ENCODE measurements at regions not wholly inside any gene's neighbourhood (a gene's known extent, or its start where the extent isn't known, plus 50 kb on each side); places are given as distances from the start of the nearest gene placed in this dataset.
A peak's percentile ranks its signal among the peaks of the same experiment; 100 is the strongest.

DNA sequence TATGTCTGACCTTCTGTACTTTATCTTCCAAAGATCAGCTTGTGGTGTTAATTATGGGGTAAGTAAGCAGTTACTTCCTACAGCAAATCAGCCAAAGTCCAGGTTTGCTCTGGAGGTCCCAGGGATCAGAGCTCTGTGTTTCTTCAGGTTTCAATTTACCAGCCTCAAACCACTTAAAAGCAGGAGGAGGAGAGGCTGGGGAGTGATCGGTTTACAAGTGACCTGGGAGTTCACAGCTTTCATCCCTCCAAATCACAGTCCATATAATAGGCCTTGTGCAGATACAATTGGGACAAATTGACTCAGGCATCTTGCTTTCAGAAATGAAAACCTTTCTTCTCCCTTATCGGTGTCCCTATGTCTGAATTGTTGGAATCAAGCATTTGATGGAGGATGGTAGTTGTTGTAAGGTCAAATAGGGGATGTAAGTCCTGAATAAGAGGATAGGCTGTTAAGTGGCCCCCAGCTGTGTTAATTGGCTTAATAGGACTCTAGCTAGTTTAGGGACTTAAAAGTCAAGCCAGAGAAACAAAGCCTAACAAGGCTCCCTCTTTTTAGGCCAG, 188.0 kb upstream of the NT5C1B start:
- dilution Hi-C loops (cut with MboI; ENCODE audit: extremely low pct_ligation_motif_present, low sequenced_read_pairs): no loop called here
- Histone ChIP-seq H3K27ac (ENCODE audit: insufficient read depth, low read depth, low read length) (no peak overlapping the region), H3K27me3 (ENCODE audit: control insufficient read depth in 2 of 2, insufficient read depth in 2 of 2, low read length in 2 of 2) (no peaks in the 10 kb centered on the region), H3K79me2 (ENCODE audit: control insufficient read depth, insufficient read depth, low read length) (no peaks in the 10 kb centered on the region), H3K9me1 (replicated peaks; ENCODE audit: control insufficient read depth, extremely low read depth, insufficient read depth, low read length) (no peaks in the 10 kb centered on the region), H3K9me3 (replicated peaks; ENCODE audit: control insufficient read depth, insufficient read depth, low read length) (no peaks in the 10 kb centered on the region), H3K4me3 (replicated peaks in 1 of 3; ENCODE audit: insufficient read depth in 1 of 3, low read depth in 1 of 3, low read length in 3 of 3) (no peak overlapping the region), H3K9ac (replicated peaks; ENCODE audit: extremely low read depth, insufficient read depth, low read length) (no peak overlapping the region), H3K4me1 (ENCODE audit: control insufficient read depth, extremely low read depth, insufficient read depth, low read length) (no peaks in the 10 kb centered on the region), H4K20me1 (replicated peaks; ENCODE audit: control insufficient read depth, extremely low read depth, insufficient read depth, low read length) (no peaks in the 10 kb centered on the region), H2AFZ (ENCODE audit: low read depth, low read length) (no peak overlapping the region), H3K4me2 (ENCODE audit: insufficient read depth, low read length) (no peak overlapping the region), H3K36me3 (ENCODE audit: control insufficient read depth in 2 of 2, extremely low read depth in 1 of 2, insufficient read depth in 2 of 2, low read length in 2 of 2) (no peaks in the 10 kb centered on the region)
- no peak for DNase-seq (ENCODE audit: low read depth, low spot score)
- ChIA-PET POLR2A (no interaction called here), CTCF (interaction anchor here (3.5 kb wide), 1 partner anchor 28 kb away, joined by 12 read pairs; no protein-coding TSS in a partner anchor)
- no TSS peak for BruUV-seq (replicated peaks)
- TF ChIP-seq GATA2 (IDR thresholded peaks at IDR 0.05; ENCODE audit: insufficient read depth, insufficient read length, low read depth, low read length): no peak
- TF ChIP-seq, protein P1, sequence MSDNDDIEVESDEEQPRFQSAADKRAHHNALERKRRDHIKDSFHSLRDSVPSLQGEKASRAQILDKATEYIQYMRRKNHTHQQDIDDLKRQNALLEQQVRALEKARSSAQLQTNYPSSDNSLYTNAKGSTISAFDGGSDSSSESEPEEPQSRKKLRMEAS (IDR thresholded peaks at IDR 0.05; ENCODE audit: insufficient read depth, insufficient read length): no peak
- TF ChIP-seq, protein P2, sequence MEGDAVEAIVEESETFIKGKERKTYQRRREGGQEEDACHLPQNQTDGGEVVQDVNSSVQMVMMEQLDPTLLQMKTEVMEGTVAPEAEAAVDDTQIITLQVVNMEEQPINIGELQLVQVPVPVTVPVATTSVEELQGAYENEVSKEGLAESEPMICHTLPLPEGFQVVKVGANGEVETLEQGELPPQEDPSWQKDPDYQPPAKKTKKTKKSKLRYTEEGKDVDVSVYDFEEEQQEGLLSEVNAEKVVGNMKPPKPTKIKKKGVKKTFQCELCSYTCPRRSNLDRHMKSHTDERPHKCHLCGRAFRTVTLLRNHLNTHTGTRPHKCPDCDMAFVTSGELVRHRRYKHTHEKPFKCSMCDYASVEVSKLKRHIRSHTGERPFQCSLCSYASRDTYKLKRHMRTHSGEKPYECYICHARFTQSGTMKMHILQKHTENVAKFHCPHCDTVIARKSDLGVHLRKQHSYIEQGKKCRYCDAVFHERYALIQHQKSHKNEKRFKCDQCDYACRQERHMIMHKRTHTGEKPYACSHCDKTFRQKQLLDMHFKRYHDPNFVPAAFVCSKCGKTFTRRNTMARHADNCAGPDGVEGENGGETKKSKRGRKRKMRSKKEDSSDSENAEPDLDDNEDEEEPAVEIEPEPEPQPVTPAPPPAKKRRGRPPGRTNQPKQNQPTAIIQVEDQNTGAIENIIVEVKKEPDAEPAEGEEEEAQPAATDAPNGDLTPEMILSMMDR (IDR thresholded peaks at IDR 0.05; ENCODE audit: extremely low read depth in 1 of 2, insufficient read depth in 1 of 2, low read depth in 1 of 2, low read length in 2 of 2): no peak
- no peak for FAIRE-seq
- intact Hi-C loops (cut with micrococcal nuclease): no loop called here

DNA sequence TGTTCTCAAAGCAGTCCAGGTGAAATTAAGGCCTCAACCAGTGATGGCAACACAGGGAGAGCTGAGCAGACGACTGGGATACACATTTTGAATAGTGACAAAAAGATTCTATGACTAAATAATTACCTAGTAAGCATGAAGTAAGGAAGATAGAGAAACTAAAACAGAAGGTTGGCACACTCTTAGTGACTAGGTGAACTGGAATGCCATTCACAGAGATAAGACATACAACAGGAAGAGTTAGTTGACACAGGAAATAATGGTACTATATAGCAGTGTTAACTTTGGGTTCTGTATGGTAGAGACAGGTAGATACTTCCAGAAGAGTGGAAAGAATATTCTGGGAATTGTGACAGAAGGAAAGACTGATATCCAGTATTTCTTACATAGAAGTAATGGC, 181.8 kb upstream of the NT5C1B start:
- H3K79me2 ChIP-seq (ENCODE audit: control insufficient read depth, insufficient read depth, low read length): no peaks in the 10 kb centered on the region
- no peaks in the 10 kb centered on the region for H3K9me1 ChIP-seq (replicated peaks; ENCODE audit: control insufficient read depth, extremely low read depth, insufficient read depth, low read length)
- no peak overlapping the region for H3K27ac ChIP-seq (ENCODE audit: insufficient read depth, low read depth, low read length)
- no peaks in the 10 kb centered on the region for H3K4me1 ChIP-seq (ENCODE audit: control insufficient read depth, extremely low read depth, insufficient read depth, low read length)
- H3K9ac ChIP-seq (replicated peaks; ENCODE audit: extremely low read depth, insufficient read depth, low read length): no peak overlapping the region
- TF ChIP-seq JUN (IDR thresholded peaks at IDR 0.05; ENCODE audit: borderline replicate concordance, insufficient read depth, insufficient read length, low read depth) (no peak), EZH2 (IDR thresholded peaks at IDR 0.05; ENCODE audit: borderline replicate concordance, low read depth, low read length, severe bottlenecking) (no peak), POLR2AphosphoS5 (IDR thresholded peaks at IDR 0.05; ENCODE audit: insufficient read depth, low read depth, low read length) (no peak), GATA2 (IDR thresholded peaks at IDR 0.05; ENCODE audit: insufficient read depth, insufficient read length, low read depth, low read length) (no peak), MYC (IDR thresholded peaks at IDR 0.05; ENCODE audit: low read depth, low read length) (no peak), POLR2A (IDR thresholded peaks at IDR 0.05; ENCODE audit: low read depth, low read length) (no peak), FOS (IDR thresholded peaks at IDR 0.05; ENCODE audit: borderline replicate concordance, insufficient read depth, low read length) (no peak)
- TF ChIP-seq, protein P1 (IDR thresholded peaks at IDR 0.05; ENCODE audit: insufficient read depth, insufficient read length): no peak
- TF ChIP-seq, protein P2 (IDR thresholded peaks at IDR 0.05; ENCODE audit: extremely low read depth in 1 of 2, insufficient read depth in 1 of 2, low read depth in 1 of 2, low read length in 2 of 2): no peak
- FAIRE-seq (peak; percentile 35), DNase-seq (ENCODE audit: low read depth, low spot score) (no peak)
- no peaks in the 10 kb centered on the region for H4K20me1 ChIP-seq (replicated peaks; ENCODE audit: control insufficient read depth, extremely low read depth, insufficient read depth, low read length)
- no peaks in the 10 kb centered on the region for H3K9me3 ChIP-seq (replicated peaks; ENCODE audit: control insufficient read depth, insufficient read depth, low read length)
- ChIA-PET CTCF (no interaction called here), POLR2A (no interaction called here)
- intact Hi-C loops (cut with micrococcal nuclease): no loop called here
- BruUV-seq (replicated peaks): no TSS peak
- dilution Hi-C loops (cut with MboI; ENCODE audit: extremely low pct_ligation_motif_present, low sequenced_read_pairs): no loop called here
- no peaks in the 10 kb centered on the region for H3K36me3 ChIP-seq (ENCODE audit: control insufficient read depth in 2 of 2, extremely low read depth in 1 of 2, insufficient read depth in 2 of 2, low read length in 2 of 2)
- H3K4me2 ChIP-seq (ENCODE audit: insufficient read depth, low read length): no peak overlapping the region
- H3K4me3 ChIP-seq (replicated peaks in 1 of 3; ENCODE audit: insufficient read depth in 1 of 3, low read depth in 1 of 3, low read length in 3 of 3): no peak overlapping the region
- no peak overlapping the region for H2AFZ ChIP-seq (ENCODE audit: low read depth, low read length)
- H3K27me3 ChIP-seq (ENCODE audit: control insufficient read depth in 2 of 2, insufficient read depth in 2 of 2, low read length in 2 of 2): no peaks in the 10 kb centered on the region

All from endothelial cell of umbilical vein (primary cell).